ENCODE measurements at regions not wholly inside any gene's neighbourhood (a gene's known extent, or its start where the extent isn't known, plus 50 kb on each side); places are given as distances from the start of the nearest gene placed in this dataset.

- no peak overlapping the region for H3K4me3 ChIP-seq (ENCODE audit: low read depth, low read length)
- H3K9me3 ChIP-seq (ENCODE audit: control insufficient read depth, insufficient read depth, low read depth, low read length): no peaks in the 10 kb centered on the region
- TF ChIP-seq IKZF3 (tag by site-specific recombination; IDR thresholded peaks at IDR 0.05) (no peak), ZSCAN23 (tag by site-specific recombination; IDR thresholded peaks at IDR 0.05) (no peak), MYNN (tag by site-specific recombination; IDR thresholded peaks at IDR 0.05; ENCODE audit: borderline replicate concordance) (no peak)
- H3K36me3 ChIP-seq (ENCODE audit: control insufficient read depth in 2 of 2, insufficient read depth in 1 of 2, low read length in 2 of 2): no peaks in the 10 kb centered on the region
- H3K4me1 ChIP-seq (ENCODE audit: control insufficient read depth, insufficient read depth, low read length): no peaks in the 10 kb centered on the region
- ChIA-PET CTCF (no interaction called here), POLR2A (no interaction called here)
- no peak overlapping the region for H3K27ac ChIP-seq (ENCODE audit: extremely low read depth, low read depth, low read length)
Observed at GRCh38 chr7:28231176-28231575, 50.6 kb upstream of the JAZF1 start.

GRCh38 chr7:28236560-28236959 is 56.0 kb upstream of the JAZF1 start:
- Histone ChIP-seq H3K4me3 (ENCODE audit: low read depth, low read length) (no peak overlapping the region), H3K9me3 (ENCODE audit: control insufficient read depth, insufficient read depth, low read depth, low read length) (no peaks in the 10 kb centered on the region), H3K4me1 (ENCODE audit: control insufficient read depth, insufficient read depth, low read length) (no peaks in the 10 kb centered on the region), H3K27ac (ENCODE audit: extremely low read depth, low read depth, low read length) (no peak overlapping the region), H3K36me3 (ENCODE audit: control insufficient read depth in 2 of 2, insufficient read depth in 1 of 2, low read length in 2 of 2) (no peaks in the 10 kb centered on the region)
- no peak for TF ChIP-seq MEIS1 (CRISPR knock-in tag; IDR thresholded peaks at IDR 0.05; ENCODE audit: borderline replicate concordance)
- TF ChIP-seq ZNF560 (tag by site-specific recombination; IDR thresholded peaks at IDR 0.05; ENCODE audit: borderline replicate concordance): no peak
- no peak for TF ChIP-seq ZNF571 (tag by site-specific recombination; IDR thresholded peaks at IDR 0.05)
- TF ChIP-seq ZNF596 (tag by site-specific recombination; IDR thresholded peaks at IDR 0.05): no peak
- no peak for TF ChIP-seq ZNF707 (tag by site-specific recombination; IDR thresholded peaks at IDR 0.05)
- no peak for TF ChIP-seq ZNF837 (tag by site-specific recombination; IDR thresholded peaks at IDR 0.05)
- no peak for TF ChIP-seq ZSCAN18 (tag by site-specific recombination; IDR thresholded peaks at IDR 0.05)
- POLR2A ChIA-PET: no interaction called here
- CTCF ChIA-PET: no interaction called here

- H3K4me3 ChIP-seq (ENCODE audit: low read depth, low read length): no peak overlapping the region
- H3K36me3 ChIP-seq (ENCODE audit: control insufficient read depth in 2 of 2, insufficient read depth in 1 of 2, low read length in 2 of 2): no peaks in the 10 kb centered on the region
- TF ChIP-seq ZNF747 (tag by site-specific recombination; IDR thresholded peaks at IDR 0.05) (no peak), ZNF629 (tag by site-specific recombination; IDR thresholded peaks at IDR 0.05) (no peak), FEZF1 (tag by site-specific recombination; IDR thresholded peaks at IDR 0.05) (no peak), ZBTB8A (tag by site-specific recombination; IDR thresholded peaks at IDR 0.05) (no peak), ZFP41 (tag by site-specific recombination; IDR thresholded peaks at IDR 0.05; ENCODE audit: borderline replicate concordance) (no peak), YY1 (tag by site-specific recombination; IDR thresholded peaks at IDR 0.05) (no peak), ZNF398 (tag by site-specific recombination; IDR thresholded peaks at IDR 0.05) (no peak), HIC1 (tag by site-specific recombination; IDR thresholded peaks at IDR 0.05) (no peak), WT1 (tag by site-specific recombination; IDR thresholded peaks at IDR 0.05) (no peak), ZBTB49 (tag by site-specific recombination; IDR thresholded peaks at IDR 0.05; ENCODE audit: low read depth) (no peak), KLF16 (tag by site-specific recombination; IDR thresholded peaks at IDR 0.05) (no peak)
- H3K27ac ChIP-seq (ENCODE audit: extremely low read depth, low read depth, low read length): no peak overlapping the region
- H3K4me1 ChIP-seq (ENCODE audit: control insufficient read depth, insufficient read depth, low read length): no peaks in the 10 kb centered on the region
- CTCF ChIA-PET: interaction anchor here (0.5 to 0.7 kb wide), 3 partner anchors 9 to 453 kb away, joined by 3 to 4 read pairs (median 4); no protein-coding TSS in a partner anchor
- POLR2A ChIA-PET: no interaction called here
- H3K9me3 ChIP-seq (ENCODE audit: control insufficient read depth, insufficient read depth, low read depth, low read length): no peaks in the 10 kb centered on the region
Observed at GRCh38 chr7:28237363-28237762, 56.8 kb upstream of the JAZF1 start.
